Psoas muscle (tissue), 7 donors: ENCODE measurements at regions not wholly inside any gene's neighbourhood (a gene's known extent, or its start where the extent isn't known, plus 50 kb on each side); places are given as distances from the start of the nearest gene placed in this dataset.
A peak's percentile ranks its signal among the peaks of the same experiment; 100 is the strongest.
"Not testable (repeated sequence)": the region's sequence is repeated elsewhere in the genome, so short reads cannot be mapped to it uniquely, and the experiment has no call there.

Source experiments
- ATAC-seq, 4 donors: fragments of 200-7000 bp; cut with Tn5 transposase; one replicate each; pipeline ENCODE4 v1.9.1; 2020; ENCODE audit warnings: moderate library complexity in 3 of 4, mild to moderate bottlenecking in 2 of 4
- DNase-seq, 2 donors: peaks; one replicate each; pipeline ENCODE4 v3.0.0-alpha.2; 2020
- H3K27ac ChIP-seq: fragments of 200-600 bp; one replicate; pipeline ENCODE4 v1.8.0; 2022
- H3K27me3 ChIP-seq, 3 donors: fragments of 200-600 bp in 1 of 3; one replicate each; pipeline versions ENCODE4 v1.6.1 to v1.8.0; 2013 to 2022; ENCODE audit warnings: low read length in 2 of 3, mild to moderate bottlenecking in 2 of 3, moderate library complexity in 1 of 3; ENCODE audit not compliant: insufficient read depth in 3 of 3
- H3K36me3 ChIP-seq, 2 donors: fragments of 200-600 bp in 1 of 2; one replicate each; pipeline versions ENCODE4 v1.6.1 to v1.8.0; 2013 to 2022; ENCODE audit warnings: low read depth in 1 of 2, mild to moderate bottlenecking in 1 of 2, moderate library complexity in 1 of 2; ENCODE audit not compliant: insufficient read depth in 1 of 2
- H3K4me1 ChIP-seq: fragments of 200-600 bp; one replicate; pipeline ENCODE4 v1.8.0; 2022
- H3K4me3 ChIP-seq: fragments of 200-600 bp; one replicate; pipeline ENCODE4 v1.8.0; 2022; ENCODE audit warnings: mild to moderate bottlenecking
- H3K9me3 ChIP-seq: fragments of 200-600 bp; one replicate; pipeline ENCODE4 v1.8.0; 2022
- CTCF ChIP-seq: fragments of 200-600 bp; IDR thresholded peaks from one replicate; pipeline ENCODE4 v1.8.0; 2022; ENCODE audit warnings: antibody characterized with exemption
- WGBS, 3 donors: extraction: QIAGEN DNeasy Blood & Tissue Kit; methylation state at CpG; one replicate each; pipeline versions ENCODE4 v1.1.6 to v1.1.7; 2013; 5-methylcytosine and 5-hydroxymethylcytosine counted together
- intact Hi-C, 2 donors: fragments of 100-400 bp; cut with DNase I; formaldehyde crosslinking; loops; one replicate each; pipeline versions ENCODE4 v1.11.0 to v1.14.2; 2022
- donor health status: healthy with polysubstance abuse.
- donor health status: DM: no; HTN: no; CAD: no; lungs with moderate emphysema.
- donor health status: Bipolar disorder and iron deficiency.
- donor health status: healthy.
- donor health status: DM: yes; HTN: yes; CAD: no.
- donor health status: DM: no; HTN: no; CAD: no.
- donor health status: DM: yes; HTN: yes; CAD: no.

DNA sequence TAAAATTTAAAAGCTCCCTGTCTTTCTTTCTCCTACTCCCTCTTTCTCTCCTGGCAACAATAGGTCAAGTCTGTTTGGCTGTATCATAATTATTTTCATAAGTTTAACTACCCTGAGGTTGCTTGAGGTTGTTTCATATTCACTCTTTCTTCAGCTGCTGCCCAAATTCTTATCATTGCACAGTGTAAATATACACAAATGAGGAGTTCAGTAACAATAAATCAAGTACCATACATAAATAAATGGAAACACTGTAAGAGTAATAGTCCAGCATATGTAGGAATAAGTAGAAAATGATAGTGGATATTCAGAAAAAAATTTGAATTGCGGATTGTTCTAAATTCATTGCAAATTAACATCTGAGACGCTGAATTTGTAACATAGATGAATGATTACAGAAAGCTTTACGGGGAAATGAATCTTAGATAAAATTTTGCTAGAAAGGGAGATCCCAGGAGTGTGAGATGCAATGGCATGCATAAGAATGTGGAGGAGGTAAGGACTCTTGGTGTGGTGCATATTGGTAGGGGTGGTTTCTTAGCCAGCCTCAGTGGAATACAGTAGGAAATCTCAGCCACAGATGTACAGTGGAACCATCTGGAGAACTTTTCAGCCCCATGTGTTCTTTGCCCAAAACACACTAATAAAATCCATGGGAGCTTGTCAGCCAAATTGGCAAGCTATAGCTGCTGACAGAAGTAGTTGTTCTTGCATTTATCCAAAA, 480.7 kb downstream of the HTR1B start:
- no peak for ATAC-seq

DNA sequence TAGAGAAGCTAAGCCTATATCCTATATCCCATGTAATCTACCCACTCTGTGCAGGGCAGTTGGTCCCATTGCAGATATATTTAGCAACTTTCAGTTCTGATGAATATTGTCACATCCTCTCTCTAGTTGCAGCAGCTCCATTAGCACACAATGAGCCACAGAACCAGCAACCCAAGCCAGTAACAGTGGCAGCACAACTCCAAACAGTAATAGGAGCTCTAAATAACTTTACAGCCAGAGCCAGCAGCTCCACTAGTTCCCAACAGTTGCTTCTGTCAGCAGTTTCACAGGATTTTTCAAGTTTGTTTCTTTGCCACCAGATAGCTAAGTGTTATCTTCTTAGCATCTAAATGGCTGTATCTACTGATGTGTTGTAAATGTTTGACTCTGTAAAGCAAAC, 490.8 kb downstream of the HTR1B start:
- no peak for TF ChIP-seq CTCF
- Histone ChIP-seq H3K27ac (no peak overlapping the region), H3K4me1 (no peaks in the 10 kb centered on the region), H3K27me3 (no peaks in the 10 kb centered on the region), H3K9me3 (no peaks in the 10 kb centered on the region), H3K4me3 (no peak overlapping the region), H3K36me3 (no peaks in the 10 kb centered on the region)
- DNase-seq, result no peak
- intact Hi-C loops, result no loop called here
- peak in 2 of 4 donors; percentile 53 to 70 for ATAC-seq

More for the DNA sequence above, 480.7 kb downstream of the HTR1B start:
- no peak overlapping the region for H3K4me3 ChIP-seq
- WGBS, 3 donors, result 85 to 87% (median 86%) methylated on average over 3 of the region's 3 CpGs
- intact Hi-C loops, result no loop called here
- no peaks in the 10 kb centered on the region for H3K27me3 ChIP-seq
- no peaks in the 10 kb centered on the region for H3K9me3 ChIP-seq
- no peak overlapping the region for H3K27ac ChIP-seq
- no peaks in the 10 kb centered on the region for H3K4me1 ChIP-seq
- DNase-seq, result no peak
- TF ChIP-seq CTCF, result no peak
- H3K36me3 ChIP-seq, result no peaks in the 10 kb centered on the region

DNA sequence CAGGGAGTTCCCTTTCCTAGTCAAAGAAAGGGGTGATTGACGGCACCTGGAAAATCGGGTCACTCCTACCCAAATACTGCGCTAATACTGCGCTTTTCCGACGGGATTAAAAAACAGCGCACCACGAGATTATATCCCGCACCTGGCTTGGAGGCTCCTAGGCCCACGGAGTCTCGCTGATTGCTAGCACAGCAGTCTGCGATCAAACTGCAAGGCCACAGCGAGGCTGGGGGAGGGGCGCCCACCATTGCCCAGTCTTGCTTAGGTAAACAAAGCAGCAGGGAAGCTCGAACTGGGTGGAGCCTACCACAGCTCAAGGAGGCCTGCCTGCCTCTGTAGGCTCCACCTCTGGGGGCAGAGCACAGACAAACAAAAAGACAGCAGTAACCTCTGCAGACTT, 504.1 kb downstream of the HTR1B start:
- WGBS, 3 donors, result 86 to 89% (median 87%) methylated on average over 15 of the region's 15 CpGs
- H3K27ac ChIP-seq, H3K9me3 ChIP-seq, H3K4me3 ChIP-seq, intact Hi-C loops, ATAC-seq, H3K36me3 ChIP-seq, H3K4me1 ChIP-seq, H3K27me3 ChIP-seq, DNase-seq: not testable (repeated sequence)

DNA sequence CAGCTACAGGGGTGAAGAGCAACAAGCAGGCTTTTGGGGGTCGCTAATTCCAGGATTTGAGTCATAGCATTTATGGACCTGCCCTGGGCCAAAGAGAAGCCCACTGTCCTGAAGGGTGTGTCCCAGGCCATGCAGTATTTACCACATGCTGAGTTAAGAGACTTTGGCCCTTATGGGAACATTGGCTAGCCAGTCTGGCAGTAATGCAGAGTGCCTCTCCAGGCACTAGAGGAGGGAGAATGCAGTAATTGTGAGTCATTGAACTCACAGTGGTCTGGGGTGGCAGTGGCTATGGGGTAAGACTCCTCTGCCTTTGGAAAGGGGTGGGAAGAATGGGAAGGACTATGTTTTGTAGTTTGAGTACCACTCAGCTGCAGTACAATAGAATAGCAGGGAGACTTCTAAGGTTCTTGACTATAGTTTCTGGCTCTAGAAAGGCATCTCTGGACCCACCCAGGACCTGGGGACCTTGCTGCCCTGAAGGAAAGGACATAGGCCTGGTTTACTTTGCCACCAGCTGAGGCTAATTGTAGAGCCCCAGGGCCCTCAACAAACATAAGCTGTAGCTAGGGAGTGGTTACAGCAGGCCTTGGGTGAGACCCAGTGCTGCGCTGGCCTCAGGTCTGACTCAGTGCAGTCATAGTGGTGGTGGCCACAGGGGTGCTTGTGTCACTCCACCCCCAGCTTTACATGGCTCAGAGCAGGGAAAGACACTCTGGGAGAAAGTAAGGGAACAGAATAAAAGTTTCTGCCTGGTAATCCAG, 520.9 kb downstream of the HTR1B start:
- intact Hi-C loops, result no loop called here
- 86 to 93% (median 91%) methylated on average over 2 of the region's 2 CpGs for WGBS, 3 donors
- ATAC-seq (no peak), DNase-seq (no peak)
- Histone ChIP-seq H3K4me3 (no peak overlapping the region), H3K27me3 (no peaks in the 10 kb centered on the region), H3K36me3 (no peaks in the 10 kb centered on the region), H3K4me1 (no peaks in the 10 kb centered on the region), H3K9me3 (peaks cover 4% of the 10 kb centered on the region), H3K27ac (no peak overlapping the region)
- no peak for TF ChIP-seq CTCF

- intact Hi-C loops, result no loop called here
- Histone ChIP-seq H3K4me3 (no peak overlapping the region), H3K9me3 (peaks cover 4% of the 10 kb centered on the region), H3K27ac (no peak overlapping the region), H3K36me3 (no peaks in the 10 kb centered on the region), H3K4me1 (no peaks in the 10 kb centered on the region), H3K27me3 (no peaks in the 10 kb centered on the region)
- ATAC-seq (no peak), DNase-seq (no peak)
- WGBS, 3 donors, result 79 to 85% (median 80%) methylated on average over 1 of the region's 1 CpG
- no peak for TF ChIP-seq CTCF
Observed at GRCh38 chr6:76940191-76940590, 523.1 kb downstream of the HTR1B start.
